GM21526 (cell line): ENCODE measurements at regions not wholly inside any gene's neighbourhood (a gene's known extent, or its start where the extent isn't known, plus 50 kb on each side); places are given as distances from the start of the nearest gene placed in this dataset.

ENCODE experiments used
- ATAC-seq: cut with Tn5 transposase; IDR thresholded peaks from one replicate; pipeline ENCODE4 v1.9.1; 2021; ENCODE audit warnings: moderate library complexity; ENCODE audit not compliant: unreplicated experiment, low FRiP score

- ATAC-seq = no peak
Measured at GRCh38 chrX:110866421-110866820, 70.8 kb upstream of the CHRDL1 start.

DNA sequence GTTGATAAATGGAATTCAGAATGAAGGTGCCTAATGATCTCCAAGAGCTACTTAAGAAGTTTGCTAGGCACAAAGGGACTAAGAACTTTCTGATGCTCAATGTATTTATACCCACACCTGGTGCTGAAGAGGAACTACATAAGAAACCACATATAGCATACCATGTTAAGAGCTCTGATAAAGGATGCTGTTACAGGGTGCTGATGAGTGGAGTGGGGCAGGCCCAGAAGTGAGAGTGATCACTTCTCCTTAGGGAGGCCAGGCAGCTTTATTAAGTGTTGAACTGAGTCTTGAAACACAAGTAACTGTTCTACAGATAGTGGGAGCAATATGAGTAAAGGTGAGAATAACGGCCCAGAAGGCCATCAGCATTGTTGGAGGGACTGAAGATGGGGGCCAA is 68.3 kb upstream of the CHRDL1 start:
- peak; percentile 72 for ATAC-seq

DNA sequence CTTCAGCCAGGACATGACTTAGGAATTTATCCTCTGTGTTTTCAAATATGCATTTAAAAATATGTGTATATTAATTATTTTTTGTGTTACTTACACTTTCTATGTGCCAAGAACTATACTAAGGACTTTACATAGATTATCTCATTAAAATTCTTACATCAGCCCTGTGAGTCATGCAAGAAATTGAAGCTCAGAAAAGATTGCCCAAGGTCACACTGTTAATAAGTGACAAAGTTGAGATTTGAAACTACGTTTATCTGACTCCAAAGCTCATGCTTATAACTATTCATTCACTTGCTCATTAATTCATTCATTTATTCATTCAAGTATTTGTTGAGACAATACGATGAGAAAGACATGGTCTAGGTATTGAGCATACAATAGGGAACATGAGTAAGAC is 62.9 kb upstream of the CHRDL1 start:
- no peak for ATAC-seq

GRCh38 chrX:110853610-110854009 is 58.0 kb upstream of the CHRDL1 start:
- ATAC-seq = no peak

DNA sequence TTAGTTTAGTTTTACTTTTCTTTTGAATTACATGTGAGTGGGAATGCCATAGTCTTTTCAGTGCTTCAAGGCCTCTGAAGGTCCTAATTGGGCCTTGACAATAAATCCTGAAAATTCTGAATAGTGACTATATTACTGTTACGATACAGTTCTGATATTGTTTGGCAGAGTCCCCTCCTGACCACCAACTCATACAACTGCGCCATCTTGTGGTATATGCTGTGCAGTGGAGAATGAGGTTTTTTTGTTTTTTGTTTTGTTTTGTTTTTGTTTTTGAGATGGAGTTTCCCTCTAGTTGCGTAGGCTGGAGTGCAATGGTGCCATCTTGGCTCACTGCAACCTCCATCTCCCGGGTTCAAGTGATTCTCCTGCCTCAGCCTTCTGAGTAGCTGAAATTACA is 56.6 kb upstream of the CHRDL1 start:
- no peak for ATAC-seq

- no peak for ATAC-seq
Measured at GRCh38 chrX:110851780-110852179, 56.2 kb upstream of the CHRDL1 start.

DNA sequence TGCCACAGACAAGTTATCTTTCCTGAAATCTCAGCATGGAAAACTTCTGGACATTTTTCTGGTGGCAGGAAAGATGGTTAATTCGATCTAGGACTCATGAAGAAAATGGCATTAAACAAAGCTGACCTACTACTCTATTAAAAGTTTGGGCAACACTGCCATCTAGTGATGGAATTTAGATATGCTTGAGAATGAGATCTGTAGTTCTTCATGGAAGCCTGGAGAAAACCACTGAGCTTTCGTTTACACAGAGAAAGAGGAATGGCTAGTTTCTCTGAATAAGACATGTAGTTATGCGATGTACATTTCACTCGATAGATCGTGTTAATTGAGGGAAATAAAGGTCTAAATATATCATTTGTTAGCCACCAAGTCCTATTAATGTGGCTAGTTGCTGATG is 51.7 kb upstream of the CHRDL1 start:
- ATAC-seq = peak; percentile 76

DNA sequence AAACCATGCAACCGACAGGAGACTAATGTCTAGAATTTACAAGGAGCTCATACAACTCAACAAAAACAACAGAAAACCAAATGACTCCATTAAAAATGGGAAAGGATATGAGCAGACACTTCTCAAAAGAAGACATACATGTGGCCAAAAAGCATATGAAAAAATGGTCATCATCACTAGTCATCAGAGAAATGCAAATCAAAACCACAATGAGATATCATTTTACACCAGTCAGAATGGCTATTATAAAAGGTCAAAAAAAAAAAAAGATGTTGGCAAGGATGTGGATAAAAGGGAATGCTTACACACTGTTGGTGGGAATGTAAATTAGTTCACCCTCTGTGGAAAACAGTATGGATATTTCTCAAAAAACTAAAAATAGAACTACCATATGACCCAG is 50.5 kb upstream of the CHRDL1 start:
- no peak for ATAC-seq
